ENCODE measurements at regions not wholly inside any gene's neighbourhood (a gene's known extent, or its start where the extent isn't known, plus 50 kb on each side); places are given as distances from the start of the nearest gene placed in this dataset.

DNA sequence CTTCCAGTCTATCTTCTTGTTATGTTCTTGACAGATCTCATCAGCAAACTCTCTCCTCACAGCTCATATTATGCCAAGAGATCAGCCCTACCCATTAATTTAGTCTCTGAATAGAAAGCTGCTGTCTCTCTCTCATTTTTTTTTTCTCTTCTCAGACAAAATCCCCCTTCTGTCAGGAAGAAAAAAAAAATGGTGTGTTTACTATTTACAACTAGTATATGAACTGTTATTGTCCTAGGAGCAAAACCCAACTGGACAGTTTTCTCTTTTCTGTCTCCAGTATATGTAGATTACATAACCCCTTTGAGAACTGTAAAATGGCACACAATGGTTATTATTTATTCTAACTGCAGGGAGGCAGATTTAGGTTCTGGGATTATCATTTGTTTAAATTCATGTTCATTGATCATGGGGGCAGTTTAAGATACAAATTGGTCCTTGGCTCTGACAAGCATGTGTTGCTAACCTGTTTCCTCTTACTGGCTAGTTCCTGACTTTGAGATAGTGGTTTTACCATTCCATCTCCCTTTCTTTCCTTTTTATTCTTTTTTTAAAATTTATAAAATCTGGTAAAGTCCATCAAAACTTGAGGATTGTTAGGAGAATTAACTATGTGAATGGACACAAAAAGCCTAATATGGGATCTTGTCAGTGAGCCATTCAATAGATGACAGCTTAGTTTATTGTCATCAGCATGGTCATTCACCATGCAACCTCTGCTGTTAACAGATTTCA, 210.0 kb upstream of the PAPPA start:
- DNase-seq (ENCODE audit: low read depth): no peak

DNA sequence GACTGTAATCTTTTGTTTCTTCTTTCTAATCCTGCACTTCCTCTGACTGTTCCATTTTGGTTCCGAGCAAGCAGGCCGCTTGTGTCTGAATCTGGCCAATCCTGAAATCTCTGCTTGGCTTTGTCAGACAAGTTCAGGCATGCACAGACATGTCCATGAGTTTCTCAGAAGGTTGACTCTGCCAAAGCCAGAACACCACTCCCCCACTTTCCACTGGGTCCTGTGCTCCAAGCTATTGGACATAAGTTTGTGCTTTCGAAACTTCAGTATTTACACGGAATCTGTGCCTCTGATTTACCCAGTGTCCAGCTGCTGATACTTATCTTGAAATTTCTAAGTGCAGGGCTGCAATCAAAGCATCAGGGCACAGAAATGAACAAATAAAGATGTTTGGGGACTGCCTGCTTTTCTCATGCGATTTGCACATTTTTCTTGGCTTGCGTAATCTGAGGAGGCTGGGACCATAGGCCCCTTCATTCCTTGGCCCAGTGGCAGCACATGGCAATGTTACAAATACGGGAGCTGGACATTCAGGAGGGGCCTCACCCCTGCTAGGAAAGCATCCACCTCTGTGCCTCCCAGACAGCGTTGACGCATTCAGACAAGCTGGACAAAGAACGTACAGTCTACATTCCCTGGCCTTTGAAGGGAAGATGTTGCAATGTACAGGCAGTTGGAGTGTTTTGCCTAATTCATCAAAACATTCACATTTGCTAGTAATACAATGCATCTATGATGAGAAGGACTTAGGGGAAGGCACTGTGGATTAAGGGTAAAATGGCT, 209.2 kb upstream of the PAPPA start:
- DNase-seq (ENCODE audit: low read depth): peak; percentile 95

DNA sequence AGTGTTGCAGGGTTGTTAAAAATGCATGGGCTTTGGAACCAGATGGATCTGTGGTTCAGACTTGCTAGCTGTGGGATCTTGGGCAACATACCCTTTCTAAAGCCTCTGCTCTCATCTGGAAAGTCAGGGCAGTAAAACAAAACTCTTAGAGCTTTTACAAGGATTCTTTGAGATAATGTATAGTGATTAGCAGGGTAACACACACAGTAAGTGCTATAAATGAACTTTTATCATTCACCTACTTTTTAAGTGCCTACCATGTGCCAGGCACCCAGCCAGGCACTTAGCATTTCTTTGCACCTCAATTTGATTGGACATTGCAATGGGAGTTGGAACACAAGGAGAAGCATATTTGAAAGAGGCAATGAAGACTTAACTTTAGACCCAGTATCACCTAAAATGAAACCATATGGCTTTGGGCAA, 208.6 kb upstream of the PAPPA start:
- DNase-seq (ENCODE audit: low read depth): no peak

DNA sequence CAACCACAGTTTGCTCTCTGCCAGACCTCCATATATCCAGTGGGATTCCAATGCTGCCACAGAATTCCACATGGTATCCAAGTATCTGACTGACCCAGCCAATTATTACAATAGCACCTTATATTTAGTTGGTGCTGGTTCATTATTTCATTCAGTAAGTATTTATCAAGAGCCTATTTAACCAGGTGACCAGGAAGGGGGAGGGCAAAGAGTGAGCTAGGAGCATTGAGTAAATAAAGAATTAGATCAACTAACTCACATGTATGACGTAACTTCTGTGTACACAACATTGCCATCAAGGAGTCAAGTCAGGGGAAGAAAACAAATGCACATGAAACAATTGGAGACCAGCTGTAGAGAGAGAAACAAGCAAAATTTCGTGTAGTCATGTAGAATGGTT, 207.1 kb upstream of the PAPPA start:
- DNase-seq (ENCODE audit: low read depth): no peak

DNA sequence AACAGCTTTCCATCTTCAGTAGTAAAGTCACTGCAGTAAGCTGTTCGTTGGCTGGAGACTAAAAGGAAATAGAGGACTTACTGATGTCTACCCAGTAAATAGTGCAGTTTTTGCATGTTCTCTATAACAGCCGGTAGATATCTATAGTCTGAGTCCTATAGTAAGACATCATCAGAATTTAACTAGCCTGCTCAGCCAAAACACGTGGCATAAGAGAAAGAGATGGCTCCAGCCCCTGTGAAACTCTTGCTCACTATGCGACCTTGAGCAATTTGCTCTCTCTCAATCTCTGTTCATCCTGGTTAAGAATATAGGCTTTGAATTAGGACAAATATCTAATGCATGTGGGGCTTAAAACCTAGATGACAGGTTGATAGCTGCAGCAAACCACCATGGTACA, 201.6 kb upstream of the PAPPA start:
- no peak for DNase-seq (ENCODE audit: low read depth)

DNA sequence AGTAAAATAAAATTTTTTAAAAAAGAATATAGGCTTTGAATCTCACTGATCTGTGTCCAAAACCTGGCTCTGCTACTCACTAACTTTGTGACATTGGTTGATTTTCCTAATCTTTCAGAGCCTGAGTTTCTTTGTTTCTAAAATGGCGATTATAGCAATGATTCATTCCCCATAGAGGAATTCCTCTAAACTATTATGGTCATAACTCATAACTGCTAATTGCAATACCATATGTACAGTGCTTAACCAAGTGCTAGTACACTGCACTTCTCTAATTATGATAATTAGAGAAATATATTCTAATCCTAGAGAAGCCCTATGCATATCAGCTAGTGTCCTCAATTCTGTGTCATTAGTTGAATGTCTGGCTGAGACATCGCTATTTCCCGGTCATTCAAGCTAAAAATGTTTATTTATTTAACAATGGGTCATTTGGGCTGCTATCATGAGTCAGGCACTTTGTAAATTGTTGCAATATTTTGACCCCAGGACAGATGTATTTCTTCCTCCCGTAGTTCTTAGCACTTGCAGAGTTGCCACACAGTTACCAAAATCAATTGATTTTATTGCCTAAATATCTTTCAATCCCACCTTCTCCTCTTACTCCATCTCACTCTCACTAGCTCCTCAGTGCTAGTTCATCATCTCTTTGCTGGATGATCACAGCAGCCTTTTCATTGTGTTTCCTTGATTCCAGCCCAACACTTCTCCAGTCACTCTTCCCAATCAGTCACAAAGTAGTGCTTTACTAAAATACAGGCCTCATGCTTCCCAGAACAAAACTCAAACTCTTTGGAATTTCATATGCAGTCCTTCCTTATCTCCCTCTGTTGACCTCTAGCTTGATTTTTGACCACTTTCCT, 200.9 kb upstream of the PAPPA start:
- peak; percentile 67 for DNase-seq (ENCODE audit: low read depth)

DNA sequence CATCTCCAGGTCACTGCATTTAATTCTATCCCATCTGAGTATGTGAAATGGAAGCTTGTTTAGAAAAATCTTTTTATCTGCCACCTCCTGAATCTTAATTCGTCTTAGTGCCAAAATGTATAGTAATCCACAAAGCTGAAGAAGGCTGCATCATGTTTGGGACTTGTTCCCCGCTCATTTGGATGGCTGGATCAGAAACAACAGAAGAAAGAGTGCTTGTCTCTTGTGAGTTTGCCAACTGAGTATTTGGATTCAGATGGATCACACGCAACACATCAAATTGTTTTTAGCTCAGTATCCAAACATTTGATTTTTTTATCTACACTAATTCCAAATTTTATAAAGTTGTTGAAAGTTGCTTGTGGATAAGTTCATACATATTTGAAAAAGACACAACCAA, 197.2 kb upstream of the PAPPA start:
- DNase-seq (ENCODE audit: low read depth): no peak

DNA sequence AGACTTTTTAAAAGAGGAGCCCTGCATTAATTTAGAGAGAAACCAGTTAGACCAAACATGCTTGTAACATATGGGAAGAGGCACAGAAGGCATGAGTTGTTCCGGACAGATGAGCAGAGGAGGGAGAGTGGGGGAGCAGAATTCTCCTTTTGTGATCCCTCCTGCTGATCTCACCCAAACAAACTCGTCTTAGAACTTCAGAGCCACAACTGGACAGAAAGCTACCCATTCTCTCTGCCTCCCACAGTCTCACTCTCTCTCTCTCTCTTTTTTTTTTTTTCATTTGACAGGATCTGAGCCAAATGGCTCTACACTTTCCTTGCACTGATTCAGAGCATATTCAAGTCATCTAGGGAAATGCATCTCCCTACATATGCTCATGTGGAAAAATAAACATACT, 196.0 kb upstream of the PAPPA start:
- peak; percentile 29 for DNase-seq (ENCODE audit: low read depth)

DNA sequence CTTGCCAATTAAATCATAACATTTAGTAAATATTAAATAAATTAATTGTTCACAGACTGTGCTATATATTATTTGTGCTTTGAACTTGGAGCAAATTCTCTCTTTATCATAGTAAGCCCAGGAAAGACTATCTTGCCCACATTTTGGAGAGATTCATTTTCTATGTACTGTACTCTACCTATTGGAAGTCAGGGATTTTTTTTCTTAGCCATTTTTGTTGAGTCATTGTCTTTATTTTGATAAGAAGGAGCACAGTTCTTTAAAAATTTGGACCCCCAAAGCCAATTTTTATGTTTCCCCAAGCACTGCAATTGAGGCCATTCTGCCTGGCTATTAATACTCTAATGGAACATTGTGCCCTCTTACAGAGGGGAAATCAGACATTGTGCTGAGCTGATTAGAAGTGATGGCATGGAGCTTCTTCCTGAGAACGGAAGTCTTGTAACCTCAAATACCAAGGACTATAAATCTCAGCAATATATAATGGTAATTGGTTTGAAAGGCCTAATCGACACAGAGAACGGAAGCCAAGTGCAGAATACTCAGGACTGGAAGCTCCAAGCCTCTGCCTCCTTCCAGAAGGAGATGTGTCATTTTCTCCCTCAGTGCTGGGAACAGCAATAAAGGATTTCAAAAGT, 188.8 kb upstream of the PAPPA start:
- DNase-seq (ENCODE audit: low read depth): peak; percentile 50

DNA sequence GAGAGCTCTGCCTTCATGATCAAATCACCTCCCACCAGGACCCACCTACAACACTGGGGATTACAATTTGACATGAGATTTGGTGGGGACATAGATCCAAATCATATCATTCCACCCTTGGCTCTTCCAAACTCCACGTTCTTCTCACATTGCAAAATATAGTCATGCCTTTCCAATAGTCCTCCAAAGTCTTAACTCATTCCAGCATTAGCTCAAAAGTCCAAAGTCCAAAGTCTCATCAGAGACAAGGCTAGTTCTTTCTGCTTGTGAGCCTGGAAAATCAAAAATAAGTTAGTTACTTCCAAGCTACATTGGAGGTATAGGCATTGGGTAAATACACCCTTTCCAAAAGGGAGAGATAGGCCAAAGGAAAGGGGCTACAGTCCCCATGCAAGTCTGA, 186.9 kb upstream of the PAPPA start:
- no peak for DNase-seq (ENCODE audit: low read depth)

DNA sequence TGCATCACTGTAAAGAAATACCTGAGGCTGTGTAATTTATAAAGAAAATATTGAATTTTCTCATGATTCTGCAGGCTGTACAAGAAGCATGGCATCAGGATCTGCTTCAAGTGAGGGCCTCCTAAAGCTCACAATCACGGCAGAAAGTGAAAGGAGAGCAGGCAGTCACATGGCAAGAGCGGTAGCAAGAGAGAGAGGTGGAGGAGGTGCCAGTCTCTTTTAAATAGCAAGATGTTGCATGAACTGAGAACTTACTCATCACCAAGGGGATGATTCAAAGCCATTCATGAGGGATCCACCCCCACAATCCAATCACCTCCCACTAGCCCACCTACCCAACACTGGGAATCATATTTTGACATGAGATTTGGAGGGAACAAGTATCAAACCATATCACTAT, 184.5 kb upstream of the PAPPA start:
- DNase-seq (ENCODE audit: low read depth): peak; percentile 60

DNA sequence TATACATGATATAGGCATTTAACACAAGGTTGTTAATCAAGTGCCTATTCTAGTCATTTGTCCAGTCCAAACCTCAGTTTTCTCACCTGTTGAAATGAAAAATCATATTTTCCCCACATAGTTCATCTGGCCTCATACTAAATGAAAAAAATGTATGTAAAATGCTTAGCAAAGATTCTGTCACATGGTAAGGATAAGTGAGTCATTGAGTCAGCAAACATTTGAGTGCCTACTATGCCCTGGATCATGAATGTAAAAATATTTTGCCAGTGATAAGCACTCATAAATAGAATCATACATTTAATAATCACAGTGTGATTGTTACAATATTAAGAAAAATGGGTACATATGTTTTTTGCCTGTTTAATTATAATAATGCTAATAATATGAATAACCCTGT, 181.2 kb upstream of the PAPPA start:
- DNase-seq (ENCODE audit: low read depth): no peak

DNA sequence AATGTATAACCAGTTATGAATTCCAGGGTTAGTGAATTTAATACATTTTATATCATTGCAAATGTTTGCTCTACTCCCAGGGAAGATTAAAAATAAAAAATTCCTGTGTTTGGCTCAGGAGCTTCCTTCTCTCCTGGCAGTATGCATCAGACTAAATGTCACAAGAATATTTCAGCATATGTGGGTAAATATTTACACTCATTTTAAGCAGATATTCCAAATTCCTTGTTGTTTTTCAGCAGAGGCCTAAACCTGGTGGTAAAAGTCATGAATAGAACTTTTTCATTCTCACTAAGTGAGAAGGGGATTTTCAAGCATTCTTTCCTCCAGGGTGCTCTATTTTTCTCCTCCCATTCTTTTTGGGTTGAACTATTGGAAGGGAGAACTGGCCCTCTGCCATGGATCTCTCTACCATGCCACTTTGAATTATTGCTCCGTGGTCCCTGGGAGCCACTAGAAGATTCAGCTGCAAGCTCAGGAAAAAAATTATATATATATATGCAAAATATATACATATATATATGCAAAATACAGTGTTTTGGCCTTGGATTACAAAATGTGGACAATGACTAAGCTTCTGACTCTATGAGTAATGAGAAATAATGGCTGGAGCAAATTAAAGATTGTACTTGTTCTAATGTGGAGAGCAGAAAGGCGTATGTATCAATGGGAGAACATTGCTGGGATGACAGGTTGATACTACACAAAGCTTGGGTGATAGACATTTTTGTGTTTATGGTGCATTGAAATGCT, 180.6 kb upstream of the PAPPA start:
- no peak for DNase-seq (ENCODE audit: low read depth)

DNA sequence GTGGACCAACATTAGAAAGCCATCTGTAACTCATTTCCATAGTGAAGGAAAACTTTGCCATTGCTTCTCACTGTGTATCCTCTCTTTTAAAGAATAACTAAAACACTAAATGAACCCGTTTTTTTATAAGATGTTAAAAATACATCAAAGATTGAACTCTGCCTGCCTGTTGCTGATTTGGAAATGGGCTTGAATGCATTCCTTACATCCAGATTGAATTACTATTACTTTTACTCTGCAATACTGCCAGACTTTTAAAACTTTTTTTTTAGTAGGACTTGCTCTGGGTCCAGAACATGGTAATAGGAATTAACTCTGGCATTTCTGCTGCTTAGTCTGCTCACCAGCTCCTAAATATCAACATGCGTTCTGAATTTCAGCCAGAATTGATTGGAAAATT, 176.8 kb upstream of the PAPPA start:
- DNase-seq (ENCODE audit: low read depth): no peak

DNA sequence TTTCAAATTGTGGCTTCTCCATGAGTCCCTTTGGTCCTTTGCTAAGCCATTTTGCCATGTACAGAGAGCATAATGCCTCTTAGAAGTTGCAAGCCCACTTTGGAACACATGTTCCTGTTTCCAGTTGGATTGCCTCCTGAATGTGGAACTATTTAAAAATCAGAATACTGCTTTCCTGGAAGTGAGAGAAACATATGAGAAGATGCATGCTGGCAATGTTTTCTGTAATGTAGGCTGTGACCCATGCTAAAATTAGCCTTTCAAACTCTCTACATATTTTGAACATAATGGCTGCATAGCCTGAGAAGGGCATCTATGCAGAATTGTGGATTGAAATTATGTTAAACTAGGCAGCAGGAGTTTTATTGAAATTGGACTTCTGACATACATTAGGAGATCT, 175.5 kb upstream of the PAPPA start:
- DNase-seq (ENCODE audit: low read depth): no peak

DNA sequence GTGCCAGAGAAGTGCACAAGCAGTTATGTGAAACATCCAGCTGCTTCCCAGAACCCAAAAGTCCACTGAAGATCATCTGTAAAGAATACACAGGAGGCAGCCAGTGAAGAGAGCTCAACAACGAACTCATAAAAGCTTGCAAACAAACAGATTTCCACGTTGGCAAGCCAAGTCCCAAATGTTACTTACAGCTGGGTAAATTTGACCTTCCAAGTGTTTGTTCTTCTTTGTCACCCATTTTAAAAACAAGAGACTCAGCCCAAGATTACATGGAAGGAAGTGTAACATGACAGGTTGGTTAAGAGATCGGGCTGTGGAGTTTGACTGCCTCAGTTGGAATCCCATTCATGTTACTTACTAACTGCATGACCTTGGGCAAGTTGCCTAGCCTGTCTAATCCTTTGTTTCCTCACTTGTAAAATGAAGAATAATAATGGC, 174.9 kb upstream of the PAPPA start:
- DNase-seq (ENCODE audit: low read depth): no peak

DNA sequence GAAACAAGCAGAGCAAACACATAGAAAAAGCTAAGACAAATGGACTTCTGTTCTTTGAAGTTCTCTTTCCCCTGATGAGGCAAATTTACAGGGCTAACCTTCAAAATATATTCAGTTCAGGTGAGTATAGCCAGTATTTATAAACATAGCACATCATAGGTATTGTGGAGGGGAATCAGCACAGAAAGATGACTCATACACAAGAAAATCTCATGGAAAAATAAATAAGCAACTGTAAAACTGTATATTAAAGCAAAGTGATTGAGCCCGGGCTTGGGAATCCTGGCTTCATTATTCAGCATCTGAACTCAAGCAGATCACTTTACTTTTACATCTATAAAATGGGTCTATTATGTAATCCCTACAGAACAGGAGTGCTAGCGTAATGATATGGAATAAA, 173.5 kb upstream of the PAPPA start:
- no peak for DNase-seq (ENCODE audit: low read depth)

DNA sequence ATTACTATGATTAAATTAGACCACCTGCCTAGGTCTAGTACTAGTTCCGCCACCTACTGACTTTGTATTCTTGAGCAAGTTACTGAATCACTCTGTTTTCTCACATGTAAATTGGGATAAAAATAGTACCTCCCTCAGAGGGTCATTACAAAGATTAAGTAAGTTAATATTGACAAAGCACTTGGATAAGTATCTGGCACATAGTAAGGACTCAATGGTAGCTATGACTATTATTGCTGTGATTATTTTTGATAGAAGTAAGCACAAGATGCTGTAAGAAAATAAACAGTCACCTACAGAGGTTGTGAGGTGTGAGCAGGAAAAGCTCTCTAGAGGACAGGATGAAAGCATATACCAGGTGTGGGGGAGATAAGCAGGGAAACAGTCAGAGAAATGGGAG, 173.1 kb upstream of the PAPPA start:
- no peak for DNase-seq (ENCODE audit: low read depth)

DNA sequence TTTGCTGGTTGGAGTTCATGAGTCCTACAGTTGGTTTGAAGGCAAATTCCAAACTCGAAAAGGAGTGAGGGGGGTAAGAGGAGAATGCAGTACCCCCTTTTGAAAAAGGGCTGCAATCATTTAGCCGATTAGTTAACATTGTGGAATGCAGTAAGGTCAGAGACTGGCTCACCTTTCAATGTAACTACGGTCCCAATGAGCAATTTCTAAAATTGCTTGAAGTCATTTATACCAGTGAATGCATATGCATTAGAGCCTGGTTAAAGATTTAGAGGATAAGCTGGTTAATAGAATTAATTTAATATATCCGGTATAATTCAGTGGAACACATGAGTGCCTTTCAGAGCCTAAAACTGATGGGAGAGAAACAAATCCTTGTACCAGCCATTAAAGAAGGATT, 172.6 kb upstream of the PAPPA start:
- no peak for DNase-seq (ENCODE audit: low read depth)

DNA sequence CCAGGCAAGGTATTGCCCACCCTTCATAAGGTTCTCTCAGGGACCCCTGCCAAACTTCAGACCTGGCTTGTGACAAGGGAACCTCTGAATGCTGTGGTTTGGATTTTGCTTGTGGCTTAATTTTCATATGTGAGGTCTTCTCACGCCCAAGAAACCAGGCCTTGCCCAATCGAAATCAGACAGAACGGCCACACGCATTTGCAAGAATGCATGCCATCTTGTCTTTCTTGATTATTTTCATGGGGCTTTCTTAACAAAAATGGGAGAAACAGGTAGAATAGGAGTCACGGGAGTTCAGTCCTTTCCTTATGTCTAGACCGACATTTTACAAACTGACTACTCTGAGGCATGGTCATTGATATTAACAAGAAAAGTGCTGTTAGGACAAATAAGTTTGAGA, 170.2 kb upstream of the PAPPA start:
- DNase-seq (ENCODE audit: low read depth): no peak

DNA sequence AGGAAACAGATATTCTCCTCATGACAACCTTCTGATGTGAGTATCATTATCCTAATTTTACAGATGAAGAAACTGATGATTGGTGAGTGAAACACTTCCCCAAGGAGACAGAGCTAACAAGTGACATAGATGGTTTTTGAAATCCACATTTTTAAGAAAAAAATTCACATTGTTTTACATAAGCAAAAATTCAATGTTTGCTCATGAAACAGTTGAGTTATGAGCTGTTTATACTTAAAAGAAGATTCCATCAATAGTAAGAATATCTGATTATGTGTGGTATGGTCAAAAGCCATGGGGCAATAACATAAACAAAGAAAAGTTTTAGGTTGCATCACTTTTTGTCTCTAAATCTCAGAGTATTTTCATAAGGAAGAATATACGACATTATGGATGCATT, 167.9 kb upstream of the PAPPA start:
- DNase-seq (ENCODE audit: low read depth): no peak

Data from RPMI7951 (cell line).